22Rv1 (cell line): ENCODE measurements at regions not wholly inside any gene's neighbourhood (a gene's known extent, or its start where the extent isn't known, plus 50 kb on each side); places are given as distances from the start of the nearest gene placed in this dataset.

Experiments
- ZFX ChIP-seq: fragments of 450-650 bp; IDR thresholded peaks from 2 replicates; pipeline ENCODE4 v1.6.1; 2017; ENCODE audit warnings: antibody characterized with exemption, borderline replicate concordance
- TF ChIP-seq, protein P1 (sequence below): fragments of 450-650 bp; IDR thresholded peaks from 2 replicates; pipeline ENCODE4 v1.5.1; 2017; ENCODE audit warnings: mild to moderate bottlenecking

DNA sequence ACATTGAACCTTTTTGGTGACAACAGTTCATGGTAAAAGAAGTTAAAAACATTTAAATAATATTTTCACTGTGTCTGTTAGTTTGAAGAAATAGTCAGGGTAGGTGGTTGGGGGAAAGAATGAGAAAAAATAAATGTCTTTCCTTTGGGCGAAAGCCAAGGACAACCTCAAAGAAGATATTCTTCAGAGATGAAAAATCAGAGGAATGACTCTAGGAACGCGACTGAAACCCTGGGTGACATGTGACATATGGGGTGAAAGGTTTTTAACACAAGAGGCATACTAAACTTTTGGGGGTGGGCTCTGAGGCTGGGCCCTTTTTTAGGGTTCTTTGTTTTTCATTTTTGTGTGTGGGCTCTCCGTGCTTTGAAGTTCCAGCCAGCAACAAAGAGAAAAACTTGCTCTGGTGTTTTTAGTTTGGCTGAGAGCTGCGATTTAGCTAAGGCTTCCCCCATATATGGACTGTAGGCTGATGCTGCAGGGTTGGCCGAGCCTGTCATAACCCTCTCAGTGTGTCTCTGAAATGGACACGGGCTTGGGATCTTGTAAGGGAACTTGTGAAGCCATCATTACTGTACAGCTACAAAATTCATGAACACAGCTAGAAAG, 610.1 kb upstream of the ARID1B start:
- TF ChIP-seq, protein P1, sequence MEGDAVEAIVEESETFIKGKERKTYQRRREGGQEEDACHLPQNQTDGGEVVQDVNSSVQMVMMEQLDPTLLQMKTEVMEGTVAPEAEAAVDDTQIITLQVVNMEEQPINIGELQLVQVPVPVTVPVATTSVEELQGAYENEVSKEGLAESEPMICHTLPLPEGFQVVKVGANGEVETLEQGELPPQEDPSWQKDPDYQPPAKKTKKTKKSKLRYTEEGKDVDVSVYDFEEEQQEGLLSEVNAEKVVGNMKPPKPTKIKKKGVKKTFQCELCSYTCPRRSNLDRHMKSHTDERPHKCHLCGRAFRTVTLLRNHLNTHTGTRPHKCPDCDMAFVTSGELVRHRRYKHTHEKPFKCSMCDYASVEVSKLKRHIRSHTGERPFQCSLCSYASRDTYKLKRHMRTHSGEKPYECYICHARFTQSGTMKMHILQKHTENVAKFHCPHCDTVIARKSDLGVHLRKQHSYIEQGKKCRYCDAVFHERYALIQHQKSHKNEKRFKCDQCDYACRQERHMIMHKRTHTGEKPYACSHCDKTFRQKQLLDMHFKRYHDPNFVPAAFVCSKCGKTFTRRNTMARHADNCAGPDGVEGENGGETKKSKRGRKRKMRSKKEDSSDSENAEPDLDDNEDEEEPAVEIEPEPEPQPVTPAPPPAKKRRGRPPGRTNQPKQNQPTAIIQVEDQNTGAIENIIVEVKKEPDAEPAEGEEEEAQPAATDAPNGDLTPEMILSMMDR, result no peak
- TF ChIP-seq ZFX, result no peak
